Progenitor cell of endocrine pancreas (in vitro differentiated cells): ENCODE measurements at regions not wholly inside any gene's neighbourhood (a gene's known extent, or its start where the extent isn't known, plus 50 kb on each side); places are given as distances from the start of the nearest gene placed in this dataset.

Experiments
- DNase-seq: peaks from one replicate; pipeline ENCODE4 v3.0.0; 2021; ENCODE audit warnings: low spot score; ENCODE audit not compliant: unreplicated experiment
- H3K27ac Mint-ChIP-seq: 2 replicates; pipeline ENCODE4 v1.8.0; 2021; ENCODE audit warnings: mild to moderate bottlenecking, moderate library complexity, mixed read lengths
- H3K27me3 Mint-ChIP-seq: 2 replicates; pipeline ENCODE4 v1.8.0; 2021; ENCODE audit warnings: mixed read lengths
- H3K36me3 Mint-ChIP-seq: 2 replicates; pipeline ENCODE4 v1.8.0; 2022; ENCODE audit warnings: mixed read lengths; ENCODE audit not compliant: insufficient read depth
- H3K4me1 Mint-ChIP-seq: 2 replicates; pipeline ENCODE4 v1.8.0; 2021; ENCODE audit warnings: low read depth, mixed read lengths
- H3K4me3 Mint-ChIP-seq: 2 replicates; pipeline ENCODE4 v1.8.0; 2021; ENCODE audit warnings: low read depth, mild to moderate bottlenecking, moderate library complexity, mixed read lengths
- H3K9me3 Mint-ChIP-seq: 2 replicates; pipeline ENCODE4 v1.8.0; 2021; ENCODE audit warnings: low read depth, mixed read lengths
- TF ChIP-seq, protein P1 (sequence below): fragments of 200-600 bp; sonication (generic); IDR thresholded peaks from one replicate; pipeline ENCODE4 v1.5.0; 2021; ENCODE audit warnings: antibody characterized with exemption, mild to moderate bottlenecking; ENCODE audit not compliant: unreplicated experiment

DNA sequence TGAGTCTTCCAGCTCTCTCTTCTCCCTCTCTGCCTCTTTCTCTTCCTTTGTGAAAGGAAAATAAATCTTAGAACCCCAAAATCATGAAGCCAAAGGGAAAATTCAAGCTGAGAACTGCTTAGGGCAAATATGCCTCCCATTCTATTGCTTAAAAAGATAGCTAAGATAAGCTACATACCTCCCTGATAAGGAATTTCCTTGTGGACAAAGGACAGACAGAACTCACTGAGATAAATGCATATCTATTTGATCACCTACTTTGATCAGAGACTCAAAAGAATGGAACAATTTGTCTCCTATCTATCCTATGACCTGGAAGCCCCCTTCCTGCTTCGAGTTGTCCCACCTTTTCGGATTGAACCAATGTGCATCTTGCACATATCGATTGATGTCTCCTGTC lies 220.6 kb upstream of the NMUR2 start:
- TF ChIP-seq, protein P1, sequence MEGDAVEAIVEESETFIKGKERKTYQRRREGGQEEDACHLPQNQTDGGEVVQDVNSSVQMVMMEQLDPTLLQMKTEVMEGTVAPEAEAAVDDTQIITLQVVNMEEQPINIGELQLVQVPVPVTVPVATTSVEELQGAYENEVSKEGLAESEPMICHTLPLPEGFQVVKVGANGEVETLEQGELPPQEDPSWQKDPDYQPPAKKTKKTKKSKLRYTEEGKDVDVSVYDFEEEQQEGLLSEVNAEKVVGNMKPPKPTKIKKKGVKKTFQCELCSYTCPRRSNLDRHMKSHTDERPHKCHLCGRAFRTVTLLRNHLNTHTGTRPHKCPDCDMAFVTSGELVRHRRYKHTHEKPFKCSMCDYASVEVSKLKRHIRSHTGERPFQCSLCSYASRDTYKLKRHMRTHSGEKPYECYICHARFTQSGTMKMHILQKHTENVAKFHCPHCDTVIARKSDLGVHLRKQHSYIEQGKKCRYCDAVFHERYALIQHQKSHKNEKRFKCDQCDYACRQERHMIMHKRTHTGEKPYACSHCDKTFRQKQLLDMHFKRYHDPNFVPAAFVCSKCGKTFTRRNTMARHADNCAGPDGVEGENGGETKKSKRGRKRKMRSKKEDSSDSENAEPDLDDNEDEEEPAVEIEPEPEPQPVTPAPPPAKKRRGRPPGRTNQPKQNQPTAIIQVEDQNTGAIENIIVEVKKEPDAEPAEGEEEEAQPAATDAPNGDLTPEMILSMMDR: no peak
- Mint-ChIP-seq H3K27me3 (no peaks in the 10 kb centered on the region), H3K36me3 (no peaks in the 10 kb centered on the region), H3K4me1 (peaks cover 11% of the 10 kb centered on the region), H3K27ac (no peak overlapping the region), H3K9me3 (no peaks in the 10 kb centered on the region), H3K4me3 (no peak overlapping the region)
- DNase-seq: no peak

DNA sequence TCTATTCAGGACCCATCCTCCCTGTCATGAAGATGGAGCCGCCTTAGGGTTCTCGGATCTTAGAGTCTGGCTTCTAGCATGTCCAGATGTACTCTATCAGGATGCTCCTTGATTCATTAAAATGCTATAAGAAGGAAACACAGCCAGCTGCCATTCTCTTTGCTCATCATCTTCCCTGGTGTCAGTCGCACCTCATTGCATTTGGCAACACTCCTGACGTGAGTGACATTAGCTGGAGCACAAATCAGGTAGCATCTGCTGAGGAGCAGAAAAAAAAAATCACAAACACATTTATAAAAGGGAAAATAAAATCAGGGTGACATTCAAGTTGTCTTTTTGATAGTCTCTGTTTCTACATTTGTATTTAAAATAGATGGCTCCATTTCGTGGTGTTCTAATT lies 226.1 kb upstream of the NMUR2 start:
- Mint-ChIP-seq H3K9me3 (no peaks in the 10 kb centered on the region), H3K36me3 (no peaks in the 10 kb centered on the region), H3K27ac (no peak overlapping the region), H3K4me1 (peaks cover 28% of the 10 kb centered on the region), H3K4me3 (no peak overlapping the region), H3K27me3 (no peaks in the 10 kb centered on the region)
- TF ChIP-seq, protein P1: no peak
- no peak for DNase-seq

DNA sequence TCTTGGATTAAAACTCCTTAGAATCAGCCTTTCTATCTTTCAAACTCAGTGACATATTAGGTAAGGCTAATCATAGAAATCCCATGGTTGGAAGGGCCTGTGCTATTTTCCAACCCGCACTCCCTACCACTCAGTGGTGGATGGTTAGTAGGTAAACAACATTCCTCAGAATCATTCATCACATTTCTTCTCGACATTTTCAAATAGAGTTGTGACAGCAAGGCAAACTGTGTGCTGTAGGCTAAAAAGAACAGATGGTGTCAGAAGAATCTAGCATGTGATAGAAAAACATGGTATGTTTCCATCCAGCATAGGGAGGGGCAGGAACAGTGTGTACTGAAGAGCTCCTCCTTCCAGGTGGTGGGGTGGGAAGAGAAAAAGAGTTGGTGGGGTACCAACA lies 227.3 kb upstream of the NMUR2 start:
- Mint-ChIP-seq H3K4me1 (peaks cover 28% of the 10 kb centered on the region), H3K9me3 (no peaks in the 10 kb centered on the region), H3K27me3 (no peaks in the 10 kb centered on the region), H3K4me3 (no peak overlapping the region), H3K27ac (peak overlapping the region; percentile 83), H3K36me3 (no peaks in the 10 kb centered on the region)
- no peak for DNase-seq
- TF ChIP-seq, protein P1: no peak

DNA sequence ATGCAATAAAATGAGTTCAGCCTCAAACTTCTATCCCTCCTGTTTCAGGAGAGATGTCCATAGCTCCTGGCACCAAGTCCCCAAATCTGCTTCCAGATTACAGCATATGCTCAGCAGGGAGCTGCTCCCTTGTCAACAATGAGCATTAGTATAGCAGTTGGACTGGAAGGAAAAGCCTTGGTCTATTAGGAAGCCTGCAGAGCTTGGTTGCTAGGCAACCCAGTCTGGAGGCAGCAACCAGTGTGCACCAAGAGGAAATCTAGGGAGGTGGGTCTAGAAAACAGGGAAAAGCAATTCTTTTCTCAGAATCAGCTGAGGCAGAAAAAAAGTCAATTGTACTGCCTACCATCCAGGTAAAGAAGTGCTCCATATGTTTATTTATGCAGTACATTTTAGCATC lies 229.5 kb upstream of the NMUR2 start:
- TF ChIP-seq, protein P1: no peak
- Mint-ChIP-seq H3K4me3 (no peak overlapping the region), H3K36me3 (no peaks in the 10 kb centered on the region), H3K27me3 (no peaks in the 10 kb centered on the region), H3K4me1 (peaks cover 28% of the 10 kb centered on the region), H3K27ac (peak overlapping the region; percentile 31), H3K9me3 (no peaks in the 10 kb centered on the region)
- no peak for DNase-seq

DNA sequence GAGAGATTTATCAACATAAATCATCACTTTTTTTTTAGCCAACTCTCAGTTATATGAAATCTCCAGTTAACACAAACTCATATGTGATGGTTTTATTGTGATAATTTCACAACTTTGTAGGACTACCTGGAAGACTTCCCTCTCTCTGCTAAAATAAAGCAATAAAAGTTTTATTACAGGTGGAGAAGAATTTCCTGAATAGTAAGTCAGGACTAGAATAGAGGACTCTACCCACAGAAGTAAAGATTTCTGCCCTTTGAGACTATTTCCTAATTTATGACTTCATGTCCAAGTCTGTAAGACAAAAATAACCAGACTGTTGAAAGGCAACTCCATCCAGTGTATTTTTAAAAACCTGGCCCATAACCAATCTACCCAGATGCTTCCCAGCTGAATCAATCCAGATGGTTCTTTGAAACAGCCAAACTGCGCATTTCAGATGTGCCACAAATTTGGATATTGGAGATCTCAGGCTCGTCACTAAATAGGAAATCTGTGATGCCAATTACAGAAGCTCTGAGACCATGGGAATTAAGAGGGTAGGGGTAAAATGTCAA lies 234.0 kb upstream of the NMUR2 start:
- H3K4me1 Mint-ChIP-seq: peaks cover 26% of the 10 kb centered on the region
- no peaks in the 10 kb centered on the region for H3K36me3 Mint-ChIP-seq
- no peak for DNase-seq
- H3K9me3 Mint-ChIP-seq: no peaks in the 10 kb centered on the region
- no peak overlapping the region for H3K4me3 Mint-ChIP-seq
- TF ChIP-seq, protein P1: no peak
- no peaks in the 10 kb centered on the region for H3K27me3 Mint-ChIP-seq
- no peak overlapping the region for H3K27ac Mint-ChIP-seq
